SK-N-MC (cell line): ENCODE measurements at regions not wholly inside any gene's neighbourhood (a gene's known extent, or its start where the extent isn't known, plus 50 kb on each side); places are given as distances from the start of the nearest gene placed in this dataset.

Experiments used
- EZH2 ChIP-seq: fragments of 200-600 bp; sonication (generic); IDR thresholded peaks from one replicate; pipeline ENCODE4 v1.6.1; 2017; ENCODE audit warnings: antibody characterized with exemption
- POLR2AphosphoS5 ChIP-seq: IDR thresholded peaks from 2 replicates; pipeline ENCODE4 v1.6.1; 2012; ENCODE audit warnings: mild to moderate bottlenecking, low read depth, low read length, borderline replicate concordance

DNA sequence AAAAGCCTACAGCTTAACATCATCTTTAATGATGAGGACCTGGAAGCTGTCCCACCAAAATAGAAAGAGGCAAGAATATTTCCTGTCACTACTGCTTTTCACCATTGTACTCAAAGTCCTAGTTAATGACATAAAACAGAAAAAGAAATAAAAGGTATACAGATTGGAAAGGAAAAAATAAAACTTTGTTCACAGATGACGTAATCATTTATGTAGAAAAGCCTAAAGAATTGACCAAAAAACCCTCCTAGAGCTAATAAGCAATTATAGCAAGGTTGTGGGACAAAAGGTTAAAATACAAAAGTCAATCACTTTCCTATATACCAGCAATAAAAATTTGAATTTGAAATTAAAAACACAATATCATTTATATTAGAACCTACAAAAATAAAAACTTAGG is 97.2 kb upstream of the MDGA2 start:
- TF ChIP-seq POLR2AphosphoS5 (no peak), EZH2 (no peak)
